Keratinocyte (primary cell): ENCODE measurements at regions not wholly inside any gene's neighbourhood (a gene's known extent, or its start where the extent isn't known, plus 50 kb on each side); places are given as distances from the start of the nearest gene placed in this dataset.
"Not testable (repeated sequence)": the region's sequence is repeated elsewhere in the genome, so short reads cannot be mapped to it uniquely, and the experiment has no call there.

Experiments used
- DNase-seq: peaks from one replicate; pipeline ENCODE4 v3.0.0-alpha.2; 2011; ENCODE audit warnings: low read depth, missing footprints, low spot score
- FAIRE-seq: peaks from 2 replicates; lab custom pipeline; 2011; peaks lifted over from hg19 to GRCh38; lab: Jason Lieb, UNC
- H2AFZ ChIP-seq: 2 replicates; pipeline ENCODE4 v1.6.0; 2012; ENCODE audit warnings: low read length, control low read depth, inconsistent platforms; ENCODE audit not compliant: control insufficient read depth
- H3K27ac ChIP-seq: 2 replicates; pipeline ENCODE4 v1.5.1; 2011; ENCODE audit warnings: low read length; ENCODE audit not compliant: control insufficient read depth, insufficient read depth
- H3K27me3 ChIP-seq: 3 replicates; pipeline ENCODE4 v1.6.0; 2011; ENCODE audit warnings: low read length; ENCODE audit not compliant: control insufficient read depth, insufficient read depth; ENCODE audit errors: extremely low read depth
- H3K36me3 ChIP-seq, 2 experiments: 2 replicates in 1 of 2; 3 replicates in 1 of 2; pipeline ENCODE4 v1.5.1; 2011; ENCODE audit warnings: low read length in 2 of 2, mild to moderate bottlenecking in 1 of 2; ENCODE audit not compliant: control insufficient read depth in 2 of 2, insufficient read depth in 2 of 2; ENCODE audit errors: extremely low read depth in 1 of 2
- H3K4me1 ChIP-seq: 3 replicates; pipeline ENCODE4 v1.5.1; 2011; ENCODE audit warnings: low read length; ENCODE audit not compliant: control insufficient read depth, insufficient read depth; ENCODE audit errors: extremely low read depth
- H3K4me2 ChIP-seq: 3 replicates; pipeline ENCODE4 v1.6.0; 2011; ENCODE audit warnings: low read depth, low read length; ENCODE audit not compliant: control insufficient read depth, insufficient read depth; ENCODE audit errors: extremely low read depth
- H3K4me3 ChIP-seq, 3 experiments: fragments of 200-600 bp in 1 of 3; sonication (generic) in 1 of 3; 2 replicates in 2 of 3; 3 replicates in 1 of 3; pipeline ENCODE4 v1.5.1; 2011 to 2016; ENCODE audit warnings: low read length in 3 of 3, mild to moderate bottlenecking in 3 of 3, control low read depth in 2 of 3, inconsistent platforms in 1 of 3, low read depth in 1 of 3, mixed read lengths in 1 of 3, mixed run types in 1 of 3, moderate library complexity in 1 of 3; ENCODE audit not compliant: control insufficient read depth in 2 of 3, insufficient read depth in 2 of 3; ENCODE audit errors: extremely low read depth in 1 of 3
- H3K79me2 ChIP-seq: 2 replicates; pipeline ENCODE4 v1.6.0; 2012; ENCODE audit warnings: low read length; ENCODE audit not compliant: control insufficient read depth, insufficient read depth
- H3K9ac ChIP-seq: 3 replicates; pipeline ENCODE4 v1.6.0; 2011; ENCODE audit warnings: low read length; ENCODE audit not compliant: control insufficient read depth, insufficient read depth; ENCODE audit errors: extremely low read depth
- H3K9me1 ChIP-seq: 3 replicates; pipeline ENCODE4 v1.6.0; 2011; ENCODE audit warnings: low read length; ENCODE audit not compliant: control insufficient read depth, insufficient read depth; ENCODE audit errors: extremely low read depth
- H3K9me3 ChIP-seq: 2 replicates; pipeline ENCODE4 v1.5.1; 2012; ENCODE audit warnings: low read depth, low read length; ENCODE audit not compliant: control insufficient read depth
- H4K20me1 ChIP-seq: 3 replicates; pipeline ENCODE4 v1.6.0; 2011; ENCODE audit warnings: low read length; ENCODE audit not compliant: control insufficient read depth, insufficient read depth; ENCODE audit errors: extremely low read depth
- EZH2 ChIP-seq: IDR thresholded peaks from one replicate; pipeline ENCODE4 v1.6.1; 2012; ENCODE audit warnings: inconsistent platforms, mild to moderate bottlenecking, low read length, moderate library complexity
- dilution Hi-C: fragments of 300-500 bp; cut with MboI; formaldehyde crosslinking; loops from one replicate; pipeline ENCODE4 v1.7.0; 2020; ENCODE audit warnings: low sequenced_read_pairs; ENCODE audit not compliant: extremely low pct_ligation_motif_present
- TF ChIP-seq, protein P1 (sequence below), 3 experiments: IDR thresholded peaks in 1 of 3; conservative IDR thresholded peaks in 1 of 3; optimal IDR thresholded peaks in 1 of 3; 2 replicates in 2 of 3; 3 replicates in 1 of 3; pipeline versions ENCODE3 to v1.5.1; 2011; ENCODE audit warnings: low read length in 3 of 3, mild to moderate bottlenecking in 3 of 3, moderate library complexity in 2 of 3, control low read depth in 1 of 3, inconsistent platforms in 1 of 3; ENCODE audit not compliant: insufficient read depth in 2 of 3; ENCODE audit errors: extremely low read depth in 1 of 3

DNA sequence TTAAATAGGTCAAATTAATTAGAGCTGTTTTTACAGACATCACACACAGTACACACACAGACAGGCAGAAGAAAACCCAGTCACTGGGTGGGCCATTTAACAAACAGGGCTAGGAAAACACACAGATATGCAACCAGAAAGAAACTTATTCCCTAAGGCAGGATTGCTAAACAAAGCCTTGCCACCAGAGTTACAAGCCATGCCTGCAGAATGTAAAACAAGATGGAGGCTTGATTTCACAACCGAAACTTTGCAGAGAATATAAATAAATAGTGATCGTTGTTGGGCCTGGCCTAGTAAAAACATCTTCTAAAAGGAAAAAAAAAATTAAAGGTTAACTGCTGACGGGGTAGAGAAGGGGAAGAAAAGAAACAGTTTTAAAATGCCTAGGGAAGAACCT lies 212.3 kb downstream of the NAP1L3 start:
- H3K79me2 ChIP-seq = no peaks in the 10 kb centered on the region
- no peak overlapping the region for H3K27ac ChIP-seq
- FAIRE-seq = no peak
- H3K9ac ChIP-seq = no peak overlapping the region
- H3K4me2 ChIP-seq = no peak overlapping the region
- dilution Hi-C loops = no loop called here
- H2AFZ ChIP-seq = no peak overlapping the region
- TF ChIP-seq, protein P1, sequence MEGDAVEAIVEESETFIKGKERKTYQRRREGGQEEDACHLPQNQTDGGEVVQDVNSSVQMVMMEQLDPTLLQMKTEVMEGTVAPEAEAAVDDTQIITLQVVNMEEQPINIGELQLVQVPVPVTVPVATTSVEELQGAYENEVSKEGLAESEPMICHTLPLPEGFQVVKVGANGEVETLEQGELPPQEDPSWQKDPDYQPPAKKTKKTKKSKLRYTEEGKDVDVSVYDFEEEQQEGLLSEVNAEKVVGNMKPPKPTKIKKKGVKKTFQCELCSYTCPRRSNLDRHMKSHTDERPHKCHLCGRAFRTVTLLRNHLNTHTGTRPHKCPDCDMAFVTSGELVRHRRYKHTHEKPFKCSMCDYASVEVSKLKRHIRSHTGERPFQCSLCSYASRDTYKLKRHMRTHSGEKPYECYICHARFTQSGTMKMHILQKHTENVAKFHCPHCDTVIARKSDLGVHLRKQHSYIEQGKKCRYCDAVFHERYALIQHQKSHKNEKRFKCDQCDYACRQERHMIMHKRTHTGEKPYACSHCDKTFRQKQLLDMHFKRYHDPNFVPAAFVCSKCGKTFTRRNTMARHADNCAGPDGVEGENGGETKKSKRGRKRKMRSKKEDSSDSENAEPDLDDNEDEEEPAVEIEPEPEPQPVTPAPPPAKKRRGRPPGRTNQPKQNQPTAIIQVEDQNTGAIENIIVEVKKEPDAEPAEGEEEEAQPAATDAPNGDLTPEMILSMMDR (optimal IDR thresholded peaks at IDR 0.05 in 1 of 3, IDR thresholded peaks at IDR 0.05 in 1 of 3, conservative IDR thresholded peaks at IDR 0.05 in 1 of 3; ENCODE audit: extremely low read depth in 1 of 3, insufficient read depth in 2 of 3, low read length in 3 of 3) = no peak
- TF ChIP-seq EZH2 = no peak
- no peaks in the 10 kb centered on the region for H3K36me3 ChIP-seq
- no peaks in the 10 kb centered on the region for H3K9me3 ChIP-seq
- no peak for DNase-seq
- H3K4me3 ChIP-seq = no peak overlapping the region
- no peaks in the 10 kb centered on the region for H3K4me1 ChIP-seq
- no peaks in the 10 kb centered on the region for H3K9me1 ChIP-seq
- no peaks in the 10 kb centered on the region for H4K20me1 ChIP-seq
- no peaks in the 10 kb centered on the region for H3K27me3 ChIP-seq

DNA sequence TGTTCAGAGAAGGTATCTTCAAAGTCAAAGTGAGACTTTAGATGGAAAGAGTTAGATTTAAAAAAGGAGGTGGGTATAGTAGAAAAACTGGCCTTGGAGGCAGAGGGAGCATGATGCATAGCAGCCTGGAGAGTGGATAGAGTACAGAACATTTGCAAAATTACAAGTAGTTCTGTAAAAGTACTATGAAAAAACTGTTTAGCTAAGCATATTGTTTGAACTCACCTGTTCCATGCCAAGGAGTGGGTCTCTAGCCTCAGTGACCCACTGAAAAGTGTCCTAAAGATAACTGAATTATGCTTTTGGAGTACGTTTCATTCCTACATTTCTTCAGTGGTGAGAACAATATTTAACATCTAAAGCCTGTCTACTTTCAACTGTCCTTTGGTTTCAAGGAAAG lies 218.9 kb downstream of the NAP1L3 start:
- H3K9ac ChIP-seq = no peak overlapping the region
- no peak for FAIRE-seq
- no peak overlapping the region for H3K4me2 ChIP-seq

DNA sequence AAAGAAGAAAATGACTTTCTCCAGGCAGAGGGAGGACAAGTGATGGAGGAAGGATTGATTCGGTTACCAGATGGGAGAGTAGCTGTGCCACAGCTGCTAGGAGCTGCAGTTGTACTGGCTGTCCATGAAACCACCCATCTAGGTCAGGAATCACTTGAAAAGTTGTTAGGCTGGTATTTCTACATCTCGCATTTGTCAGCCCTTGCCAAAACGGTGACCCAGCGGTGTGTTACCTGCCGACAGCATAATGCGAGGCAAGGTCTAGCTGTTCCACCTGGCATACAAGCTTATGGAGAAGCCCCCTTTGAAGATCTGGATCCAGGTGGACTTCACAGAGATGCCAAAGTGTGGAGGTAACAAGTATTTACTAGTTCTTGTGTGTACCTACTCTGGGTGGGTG lies 238.7 kb downstream of the NAP1L3 start:
- H3K4me2 ChIP-seq, DNase-seq, H3K27ac ChIP-seq, FAIRE-seq, H4K20me1 ChIP-seq, H3K9ac ChIP-seq, H3K27me3 ChIP-seq, H3K9me3 ChIP-seq, H3K4me3 ChIP-seq, H3K4me1 ChIP-seq, H2AFZ ChIP-seq, H3K36me3 ChIP-seq, H3K9me1 ChIP-seq, dilution Hi-C loops, H3K79me2 ChIP-seq: not testable (repeated sequence)

More for the DNA sequence above, 218.9 kb downstream of the NAP1L3 start:
- Histone ChIP-seq H2AFZ (no peak overlapping the region), H3K9me3 (no peaks in the 10 kb centered on the region), H3K9me1 (no peaks in the 10 kb centered on the region), H4K20me1 (no peaks in the 10 kb centered on the region), H3K27ac (no peak overlapping the region), H3K4me1 (no peaks in the 10 kb centered on the region), H3K36me3 (no peaks in the 10 kb centered on the region), H3K79me2 (no peaks in the 10 kb centered on the region), H3K4me3 (no peak overlapping the region), H3K27me3 (no peaks in the 10 kb centered on the region)
- no peak for TF ChIP-seq EZH2
- TF ChIP-seq, protein P1 (optimal IDR thresholded peaks at IDR 0.05 in 1 of 3, IDR thresholded peaks at IDR 0.05 in 1 of 3, conservative IDR thresholded peaks at IDR 0.05 in 1 of 3; ENCODE audit: extremely low read depth in 1 of 3, insufficient read depth in 2 of 3, low read length in 3 of 3) = no peak
- dilution Hi-C loops = no loop called here
- DNase-seq = no peak
